Fibroblast of the conjunctiva (primary cell): ENCODE measurements at regions not wholly inside any gene's neighbourhood (a gene's known extent, or its start where the extent isn't known, plus 50 kb on each side); places are given as distances from the start of the nearest gene placed in this dataset.
A peak's percentile ranks its signal among the peaks of the same experiment; 100 is the strongest.
"Not testable (repeated sequence)": the region's sequence is repeated elsewhere in the genome, so short reads cannot be mapped to it uniquely, and the experiment has no call there.

ENCODE experiments used
- DNase-seq: peaks from one replicate; pipeline ENCODE4 v3.0.0-alpha.2; 2010; ENCODE audit warnings: low read depth

GRCh38 chr1:238752327-238752726 lies 634.0 kb upstream of the CHRM3 start:
- DNase-seq: no peak

DNA sequence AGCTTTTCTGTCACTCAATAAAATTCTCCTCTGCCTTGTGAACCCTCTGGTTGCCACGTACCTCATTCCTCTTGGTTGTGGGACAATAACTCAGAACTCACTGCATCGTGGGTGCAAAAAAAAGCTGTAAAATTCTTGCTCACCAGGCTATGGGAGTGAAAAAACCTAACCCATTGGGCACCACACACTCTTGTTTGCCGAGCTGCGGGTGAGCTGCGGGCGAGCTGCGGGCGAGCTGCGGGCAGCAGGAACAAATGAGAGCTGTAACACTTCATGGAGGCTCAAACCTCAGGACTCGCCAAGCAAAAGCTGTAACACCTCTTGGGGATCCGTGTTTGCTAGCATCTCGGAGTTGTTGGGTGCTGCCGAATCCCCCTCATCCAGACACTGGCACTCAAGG lies 641.3 kb upstream of the CHRM3 start:
- no peak for DNase-seq

DNA sequence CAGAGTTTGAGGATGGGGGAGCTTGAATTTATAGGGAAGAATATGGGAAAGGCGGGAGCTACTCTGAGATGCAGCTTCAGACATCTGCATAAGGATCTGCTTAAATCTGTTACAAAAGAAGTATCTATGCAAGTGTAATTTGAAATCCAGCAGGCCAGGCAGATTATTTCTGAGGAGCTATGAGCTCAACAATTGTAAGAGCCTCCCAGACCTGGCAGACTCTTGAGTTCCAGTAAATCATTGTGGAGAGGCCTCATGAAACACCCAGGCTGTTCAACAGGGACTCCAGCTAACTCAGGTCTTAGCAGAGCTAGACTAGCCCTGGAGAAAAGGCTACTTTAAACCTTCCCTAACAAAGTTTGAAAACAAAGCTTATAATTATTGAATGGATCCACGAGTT lies 647.5 kb upstream of the CHRM3 start:
- no peak for DNase-seq

- DNase-seq: no peak
Measured at GRCh38 chr1:238727670-238728069, 658.7 kb upstream of the CHRM3 start.

DNA sequence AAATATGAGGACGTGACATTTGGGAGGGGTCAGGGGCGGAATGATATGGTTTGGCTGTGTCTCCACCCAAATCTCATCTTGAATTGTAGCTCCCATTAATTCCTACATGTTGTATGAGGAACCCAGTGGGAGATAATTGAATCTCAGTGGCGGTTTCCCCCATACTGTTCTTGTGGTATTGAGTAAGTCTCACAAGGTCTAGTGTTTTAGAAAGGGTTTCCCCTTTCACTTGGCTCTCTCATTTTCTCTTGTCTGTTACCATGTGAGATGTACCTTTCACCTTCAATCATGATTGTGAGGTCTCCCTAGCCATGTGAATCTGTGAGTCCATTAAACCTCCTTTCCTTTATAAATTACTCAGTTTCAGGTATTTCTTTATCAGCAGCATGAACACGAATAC lies 663.6 kb upstream of the CHRM3 start:
- no peak for DNase-seq

DNA sequence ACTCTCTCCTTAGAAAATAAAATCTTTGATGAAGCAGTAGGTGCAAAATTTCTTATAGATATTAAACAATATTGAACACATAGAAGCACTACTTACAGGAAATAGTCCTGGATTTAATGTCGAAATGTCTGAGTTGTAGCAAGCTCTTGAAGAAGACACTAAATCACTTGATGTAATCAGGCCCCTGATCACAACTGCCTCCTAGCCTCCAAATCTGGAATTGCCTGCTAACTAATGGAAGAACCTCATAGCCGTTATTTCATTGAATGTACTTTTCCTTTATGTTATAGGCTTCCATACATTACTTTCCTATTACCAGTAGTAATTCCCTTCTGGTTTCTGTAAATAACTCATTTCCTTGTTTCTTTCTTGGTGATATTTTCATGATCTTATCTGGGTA lies 675.7 kb upstream of the CHRM3 start:
- DNase-seq: no peak

- DNase-seq: no peak
Measured at GRCh38 chr1:238701024-238701423, 685.3 kb upstream of the CHRM3 start.

- DNase-seq: peak; percentile 10
Measured at GRCh38 chr1:238690415-238690814, 696.0 kb upstream of the CHRM3 start.

DNA sequence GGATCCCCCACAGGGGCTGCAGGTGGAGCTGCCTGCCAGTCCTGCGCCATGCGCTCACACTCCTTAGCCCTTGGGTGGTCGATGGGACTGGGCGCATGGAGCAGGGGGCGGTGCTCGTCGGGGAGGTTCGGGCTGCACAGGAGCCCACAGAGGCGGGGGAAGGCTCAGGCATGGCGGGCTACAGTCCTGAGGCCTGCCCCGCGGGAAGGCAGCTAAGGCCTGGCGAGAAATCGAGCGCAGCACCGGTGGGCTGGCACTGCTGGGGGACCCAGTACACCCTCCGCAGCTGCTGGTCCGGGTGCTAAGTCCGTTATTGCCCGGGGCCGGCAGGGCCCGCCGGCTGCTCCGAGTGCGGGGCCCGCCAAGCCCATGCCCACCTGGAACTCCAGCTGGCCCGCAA lies 701.8 kb upstream of the CHRM3 start:
- not testable (repeated sequence) for DNase-seq

GRCh38 chr1:238681451-238681850 lies 704.9 kb upstream of the CHRM3 start:
- no peak for DNase-seq

DNA sequence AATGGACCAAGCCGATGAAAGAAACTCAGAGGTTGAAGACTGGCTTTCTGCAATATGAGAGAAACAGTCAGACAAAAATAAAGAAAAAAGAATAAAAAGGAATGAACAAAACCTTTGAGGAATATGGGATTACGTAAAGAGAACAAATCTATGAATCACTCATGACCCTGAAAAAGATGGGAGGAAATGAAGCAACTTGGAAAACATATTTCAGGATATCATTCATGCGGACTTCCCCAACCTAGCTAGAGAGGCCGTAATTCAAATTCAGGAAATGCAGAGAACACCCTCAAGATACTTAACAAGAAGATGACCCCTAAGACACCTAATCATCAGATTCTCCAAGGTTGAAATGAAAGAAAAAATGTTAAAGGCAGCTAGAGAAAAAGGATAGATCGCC lies 705.3 kb upstream of the CHRM3 start:
- DNase-seq: peak; percentile 9

DNA sequence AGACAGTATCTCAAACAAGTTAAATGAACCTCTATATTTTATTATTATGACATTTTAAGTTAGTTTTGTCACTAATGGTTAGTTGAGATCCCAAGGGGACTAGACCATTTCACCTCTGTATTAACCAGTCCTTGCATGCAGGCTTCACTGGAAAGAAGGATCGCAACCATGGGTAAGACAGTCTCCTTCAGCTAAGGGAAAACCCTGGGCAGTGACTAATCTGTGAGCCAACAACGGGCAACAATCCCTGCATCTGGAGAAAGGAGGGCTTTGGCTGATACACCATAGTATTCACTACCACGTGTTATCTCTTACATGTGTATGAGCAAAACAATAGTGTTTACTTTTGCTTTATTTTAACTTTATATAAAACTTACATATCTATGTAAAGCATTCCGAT lies 708.8 kb upstream of the CHRM3 start:
- peak; percentile 18 for DNase-seq

- no peak for DNase-seq
Measured at GRCh38 chr1:238675221-238675620, 711.1 kb upstream of the CHRM3 start.

GRCh38 chr1:238674316-238674715 lies 712.1 kb upstream of the CHRM3 start:
- DNase-seq: no peak

- no peak for DNase-seq
Measured at GRCh38 chr1:238673561-238673960, 712.8 kb upstream of the CHRM3 start.

- DNase-seq: no peak
Measured at GRCh38 chr1:238672806-238673205, 713.6 kb upstream of the CHRM3 start.

- no peak for DNase-seq
Measured at GRCh38 chr1:238672262-238672661, 714.1 kb upstream of the CHRM3 start.

- no peak for DNase-seq
Measured at GRCh38 chr1:238664139-238664538, 722.2 kb upstream of the CHRM3 start.

DNA sequence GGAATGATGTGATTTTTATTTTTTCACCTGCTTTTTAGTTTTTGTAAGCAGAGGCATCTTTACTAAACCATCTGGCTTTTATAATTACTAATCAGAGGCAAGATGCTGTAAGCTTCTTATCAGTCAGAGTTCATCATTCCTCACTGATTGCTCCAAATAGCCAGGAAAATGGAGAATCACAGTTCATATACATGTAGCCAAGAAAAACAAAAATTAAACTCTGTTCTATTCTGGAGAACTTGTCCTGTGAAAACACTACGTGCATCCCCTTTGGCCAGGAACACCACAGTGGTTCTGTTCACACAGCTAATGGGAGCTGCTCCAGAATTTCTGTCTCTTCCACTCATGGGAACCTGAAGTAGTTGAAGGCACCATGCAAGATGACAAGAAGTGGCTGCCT lies 725.5 kb upstream of the CHRM3 start:
- DNase-seq: no peak

DNA sequence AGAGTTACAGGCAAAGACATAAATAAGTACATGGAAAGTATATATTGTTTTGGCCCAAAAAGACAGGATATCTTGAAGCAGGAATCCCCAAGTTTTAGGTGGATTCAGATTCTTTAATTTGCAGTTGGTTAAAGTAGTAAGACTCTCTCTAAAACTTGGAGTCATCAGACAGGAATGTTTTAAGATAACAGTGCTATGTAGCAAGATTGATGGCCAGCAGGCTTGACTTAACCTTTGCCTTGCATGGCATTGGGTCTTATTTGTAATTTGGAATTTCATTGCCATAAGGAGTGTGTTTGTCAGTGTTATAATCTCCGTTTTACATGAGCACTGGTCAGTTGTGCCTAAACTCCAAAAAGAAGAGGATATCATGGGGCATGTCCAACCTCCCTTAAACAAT lies 727.6 kb upstream of the CHRM3 start:
- no peak for DNase-seq

- peak; percentile 23 for DNase-seq
Measured at GRCh38 chr1:238653693-238654321, 732.6 kb upstream of the CHRM3 start.

GRCh38 chr1:238652346-238652968 lies 733.9 kb upstream of the CHRM3 start:
- DNase-seq: peak; percentile 85

DNA sequence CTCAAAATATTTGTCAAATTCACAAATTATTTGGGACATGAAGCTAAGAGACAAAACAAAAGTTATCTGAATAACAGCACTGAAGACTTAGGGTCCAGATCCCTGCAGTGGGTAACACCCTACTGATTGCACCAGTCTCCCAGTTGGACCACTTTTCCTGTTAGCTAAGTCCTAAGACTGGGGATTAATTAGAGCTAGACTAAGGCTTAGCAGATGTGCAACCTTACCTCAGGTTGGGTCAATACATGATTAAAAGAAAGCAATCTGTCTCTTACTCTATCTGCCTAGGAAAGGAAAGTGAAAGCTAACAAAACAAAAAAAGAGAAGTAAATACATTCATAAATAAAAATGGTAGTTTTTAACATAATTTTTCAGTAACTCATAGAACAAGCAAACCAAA lies 737.2 kb upstream of the CHRM3 start:
- DNase-seq: no peak

GRCh38 chr1:238648751-238649150 lies 737.6 kb upstream of the CHRM3 start:
- no peak for DNase-seq
